ENCODE measurements at regions not wholly inside any gene's neighbourhood (a gene's known extent, or its start where the extent isn't known, plus 50 kb on each side); places are given as distances from the start of the nearest gene placed in this dataset.

GRCh38 chr6:62367601-62368000 lies 81.6 kb upstream of the KHDRBS2 start:
- TF ChIP-seq JUND (IDR thresholded peaks at IDR 0.05): no peak
- no peak for TF ChIP-seq CTCF (IDR thresholded peaks at IDR 0.05)
- no peak for TF ChIP-seq PBX3 (IDR thresholded peaks at IDR 0.05)
- TF ChIP-seq TAF1 (IDR thresholded peaks at IDR 0.05; ENCODE audit: borderline replicate concordance, low read depth, low read length): no peak
